GM18861 (cell line): ENCODE measurements at regions not wholly inside any gene's neighbourhood (a gene's known extent, or its start where the extent isn't known, plus 50 kb on each side); places are given as distances from the start of the nearest gene placed in this dataset.

Experiments used
- ATAC-seq: cut with Tn5 transposase; IDR thresholded peaks from one replicate; pipeline ENCODE4 v1.9.1; 2021; ENCODE audit not compliant: unreplicated experiment

DNA sequence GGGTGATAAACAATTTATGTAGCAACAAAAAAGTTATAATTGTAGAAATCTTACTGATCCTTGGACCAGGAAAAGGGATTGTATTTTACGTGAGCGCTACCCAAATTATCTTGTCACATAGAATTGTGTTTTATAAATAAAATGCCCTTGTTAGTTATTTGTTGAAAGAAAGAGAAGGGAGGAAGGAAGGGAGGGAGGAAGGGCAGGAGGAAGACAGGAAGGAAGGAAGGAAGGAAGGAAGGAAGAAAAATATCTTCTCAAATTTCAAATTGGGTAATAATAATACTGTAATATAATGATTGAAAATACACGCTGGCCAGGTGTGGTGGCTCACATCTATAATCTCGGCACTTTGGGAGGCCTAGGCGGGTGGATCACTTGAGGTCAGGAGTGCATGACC is 206.2 kb upstream of the TLL1 start:
- ATAC-seq = no peak

- no peak for ATAC-seq
Observed at GRCh38 chr4:165667969-165668368, 205.1 kb upstream of the TLL1 start.

DNA sequence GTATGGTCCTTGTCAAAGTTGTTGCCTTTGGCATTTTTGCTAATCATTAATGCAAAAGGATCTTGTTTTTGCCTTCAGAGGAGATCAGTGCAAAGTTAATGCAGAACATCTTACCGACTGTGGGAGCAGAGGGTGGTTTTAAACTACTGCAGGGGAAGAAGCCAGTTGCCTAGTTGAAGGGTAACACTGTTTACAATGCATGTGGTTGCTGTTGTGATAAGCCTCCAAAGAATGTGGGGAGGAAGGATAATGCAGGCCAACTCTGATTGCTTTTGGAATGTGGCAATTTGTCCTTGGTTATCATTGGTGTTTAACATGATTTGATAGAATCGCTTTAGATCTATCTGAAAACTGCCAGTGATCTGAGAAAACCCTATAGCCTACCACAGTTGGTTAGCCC is 204.3 kb upstream of the TLL1 start:
- no peak for ATAC-seq

GRCh38 chr4:165677081-165677480 is 196.0 kb upstream of the TLL1 start:
- no peak for ATAC-seq

DNA sequence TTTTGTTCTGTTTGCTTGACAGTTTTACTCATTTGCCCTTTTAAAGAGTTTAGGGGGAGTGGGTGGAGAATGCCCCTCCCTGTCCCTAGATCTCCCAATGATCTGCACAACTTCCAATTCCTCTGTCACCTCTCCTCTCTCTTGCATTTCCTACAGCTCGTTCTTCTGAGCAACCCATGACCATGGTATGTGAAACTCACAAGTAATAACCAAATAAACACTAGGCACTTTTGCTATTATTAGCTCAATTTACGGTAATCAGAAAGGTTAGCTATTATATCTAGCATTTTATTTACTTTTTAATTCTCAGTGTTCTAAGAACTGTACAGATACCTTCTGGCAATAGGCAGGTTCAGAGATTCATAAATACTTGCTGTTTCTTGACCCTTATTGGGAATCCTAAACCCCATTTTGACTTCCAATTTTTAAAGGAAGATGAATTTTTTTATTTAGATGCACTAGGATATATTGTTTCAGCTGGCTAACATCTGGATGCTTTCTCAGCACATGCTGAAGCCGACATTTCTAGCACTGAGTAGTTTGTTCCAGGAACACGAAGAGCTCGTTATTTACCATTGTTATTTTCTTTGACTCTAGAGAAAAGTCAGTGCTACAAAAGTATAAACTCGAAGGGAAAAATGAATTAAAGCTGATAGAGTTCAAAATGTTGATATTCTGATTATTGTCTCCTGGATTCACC is 194.7 kb upstream of the TLL1 start:
- no peak for ATAC-seq

DNA sequence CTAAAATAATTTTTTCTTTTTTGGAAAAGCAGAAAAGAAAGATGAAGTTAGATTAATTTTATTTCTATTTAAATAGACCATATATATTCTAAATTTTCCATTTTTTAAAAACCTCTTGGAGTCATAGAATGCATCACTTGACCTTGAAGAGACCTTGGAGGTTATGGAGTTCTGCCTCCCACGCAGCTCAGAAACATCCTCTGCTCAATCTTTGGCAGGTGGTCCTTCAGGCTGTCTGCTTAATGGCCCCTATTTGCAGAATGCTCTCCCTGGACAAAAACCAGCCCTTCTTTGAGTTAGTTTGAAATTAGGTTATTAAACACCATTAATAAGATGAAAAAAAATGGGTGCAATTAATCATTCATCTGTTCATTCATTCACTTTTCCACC is 194.1 kb upstream of the TLL1 start:
- no peak for ATAC-seq

DNA sequence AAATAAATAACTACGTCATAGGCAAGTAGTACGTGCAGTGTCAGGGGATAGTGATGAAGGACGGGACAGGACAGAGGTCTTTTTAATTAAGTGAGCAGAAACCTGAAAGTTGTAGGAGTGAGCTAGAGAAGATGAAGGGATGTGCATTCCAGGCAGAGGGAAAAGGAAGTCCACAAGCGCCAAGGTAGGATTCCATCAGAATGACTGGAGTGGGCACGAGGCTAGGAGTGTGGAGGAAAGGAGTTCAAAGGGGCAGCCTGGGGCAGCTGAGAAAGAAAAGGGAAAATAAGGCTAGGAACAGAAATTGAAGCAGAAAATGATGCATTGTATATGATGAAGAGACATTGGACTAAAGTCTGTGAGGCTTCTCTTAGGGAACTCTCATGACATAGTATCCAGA is 192.2 kb upstream of the TLL1 start:
- ATAC-seq = no peak

GRCh38 chr4:165682611-165683010 is 190.4 kb upstream of the TLL1 start:
- no peak for ATAC-seq

DNA sequence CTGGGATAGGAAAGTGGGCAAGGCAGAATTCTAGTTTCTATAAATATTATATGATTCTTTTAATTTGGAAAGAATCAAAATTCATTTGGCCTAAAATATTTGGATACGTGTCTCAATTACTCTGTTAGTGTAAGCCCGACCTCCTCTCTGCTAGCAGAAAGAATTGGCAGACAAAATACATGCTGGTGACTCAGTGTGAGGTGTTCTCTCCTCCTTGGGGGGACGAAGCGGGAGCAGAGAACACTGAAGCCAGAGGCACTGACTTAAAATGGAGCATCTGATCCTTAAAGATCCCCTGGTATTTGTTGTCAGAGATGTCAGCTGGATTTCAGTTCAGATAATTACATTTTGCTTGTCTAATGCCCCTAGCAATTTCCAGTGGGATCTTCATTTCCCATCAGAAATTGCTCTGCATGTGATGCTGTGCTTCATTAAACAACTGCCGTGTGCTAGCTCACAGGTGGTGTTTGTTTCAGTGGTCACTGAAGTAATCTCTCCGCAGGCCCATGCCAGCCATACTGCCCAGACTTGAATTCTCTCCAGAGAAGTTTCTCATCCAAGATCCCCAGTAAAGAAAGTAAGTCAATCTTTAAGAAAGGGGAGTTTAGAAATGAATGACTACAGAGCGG is 188.7 kb upstream of the TLL1 start:
- no peak for ATAC-seq

- no peak for ATAC-seq
Observed at GRCh38 chr4:165686756-165687155, 186.3 kb upstream of the TLL1 start.

DNA sequence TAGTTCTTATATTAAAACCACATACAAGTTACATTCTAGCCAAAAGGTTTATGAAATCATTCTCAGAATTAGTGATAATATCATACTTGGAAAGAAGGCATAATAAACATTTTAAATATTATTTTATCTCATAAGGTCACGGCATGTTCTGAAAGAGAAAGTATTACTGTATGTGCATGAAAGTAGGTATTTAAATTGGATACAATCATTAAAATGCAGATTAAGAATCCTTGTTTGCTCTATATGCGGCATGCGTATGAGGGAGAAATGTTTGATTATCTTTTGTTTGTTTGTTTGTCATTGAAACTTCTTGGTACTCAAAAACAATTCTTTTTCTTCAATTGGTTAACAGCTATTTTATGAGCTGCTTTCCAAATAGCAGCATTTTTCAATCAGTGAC is 183.9 kb upstream of the TLL1 start:
- ATAC-seq = no peak

DNA sequence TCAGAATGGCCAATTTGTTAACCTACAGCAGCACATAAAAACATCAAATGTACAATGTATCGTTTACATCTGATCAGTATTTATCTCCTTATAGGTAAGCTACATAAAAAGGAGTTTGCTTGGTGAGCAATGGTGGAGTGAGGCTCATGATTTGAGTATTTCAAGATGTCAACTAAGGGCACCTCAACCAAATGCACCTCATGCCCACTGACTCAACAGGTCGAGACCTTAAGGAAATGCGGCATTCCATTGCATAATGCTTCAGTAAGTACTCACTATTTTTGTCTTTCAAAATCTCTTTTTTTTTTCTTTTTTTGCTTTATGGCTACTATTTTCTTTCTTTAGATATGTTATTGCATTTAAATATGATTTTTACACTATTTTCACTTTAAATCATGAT is 181.0 kb upstream of the TLL1 start:
- no peak for ATAC-seq

- no peak for ATAC-seq
Observed at GRCh38 chr4:165698272-165698671, 174.8 kb upstream of the TLL1 start.

DNA sequence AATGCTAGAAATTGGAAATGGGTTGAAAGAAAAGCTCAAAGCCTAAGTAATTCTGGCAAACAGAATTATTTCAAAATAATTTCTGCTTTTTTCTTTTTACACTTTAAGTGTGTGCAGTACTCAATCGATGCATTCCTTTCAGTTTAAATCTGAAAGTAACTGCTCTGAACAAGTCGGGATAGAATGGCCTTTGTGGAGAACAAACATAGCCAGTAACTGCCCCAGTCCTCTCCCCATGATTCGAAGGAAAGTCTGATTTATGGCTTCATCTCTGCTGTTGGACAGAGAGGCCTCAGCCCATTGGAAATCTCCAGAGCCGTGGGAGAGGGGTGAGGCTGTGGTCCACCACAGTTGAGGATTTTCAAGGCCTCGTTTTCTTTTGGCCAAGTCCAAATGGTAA is 174.0 kb upstream of the TLL1 start:
- no peak for ATAC-seq

GRCh38 chr4:165700855-165701254 is 172.2 kb upstream of the TLL1 start:
- no peak for ATAC-seq

DNA sequence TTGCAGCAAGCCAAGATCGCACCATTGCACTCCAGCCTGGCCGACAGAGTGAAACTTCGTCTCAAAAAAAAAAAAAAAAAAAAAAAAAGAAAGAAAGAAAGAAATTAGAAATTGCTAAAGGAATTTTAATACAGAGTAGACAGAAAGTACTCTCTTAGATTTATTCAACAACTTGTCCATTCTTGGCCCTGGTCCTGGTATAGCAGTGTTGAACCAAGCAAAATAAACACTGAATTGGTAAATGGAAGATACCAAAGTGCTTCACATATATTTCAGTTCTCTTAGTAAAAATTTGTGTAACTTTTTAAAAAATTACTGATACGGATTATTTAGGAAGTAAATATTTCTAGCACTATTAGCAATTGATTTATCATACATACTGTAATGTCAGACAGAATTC is 165.9 kb upstream of the TLL1 start:
- no peak for ATAC-seq

DNA sequence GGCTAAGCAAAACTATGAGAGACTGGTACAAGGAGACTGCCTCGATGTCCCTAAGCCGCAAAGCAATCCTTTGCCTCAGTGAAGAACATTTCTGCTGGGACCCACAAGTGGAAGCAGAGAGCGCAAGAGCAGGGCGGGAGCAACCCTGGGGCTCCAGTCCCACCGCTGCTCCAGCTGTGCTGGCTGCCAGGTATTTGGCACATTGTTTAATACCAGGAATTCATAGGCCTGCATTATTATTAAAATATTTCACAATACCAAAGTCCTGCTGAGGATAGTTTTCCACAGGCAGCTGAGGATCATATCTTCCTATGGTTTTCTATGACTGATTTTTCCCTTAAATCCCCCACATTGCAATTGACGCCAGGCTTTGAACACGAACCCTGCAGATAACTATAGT is 163.5 kb upstream of the TLL1 start:
- ATAC-seq = no peak

DNA sequence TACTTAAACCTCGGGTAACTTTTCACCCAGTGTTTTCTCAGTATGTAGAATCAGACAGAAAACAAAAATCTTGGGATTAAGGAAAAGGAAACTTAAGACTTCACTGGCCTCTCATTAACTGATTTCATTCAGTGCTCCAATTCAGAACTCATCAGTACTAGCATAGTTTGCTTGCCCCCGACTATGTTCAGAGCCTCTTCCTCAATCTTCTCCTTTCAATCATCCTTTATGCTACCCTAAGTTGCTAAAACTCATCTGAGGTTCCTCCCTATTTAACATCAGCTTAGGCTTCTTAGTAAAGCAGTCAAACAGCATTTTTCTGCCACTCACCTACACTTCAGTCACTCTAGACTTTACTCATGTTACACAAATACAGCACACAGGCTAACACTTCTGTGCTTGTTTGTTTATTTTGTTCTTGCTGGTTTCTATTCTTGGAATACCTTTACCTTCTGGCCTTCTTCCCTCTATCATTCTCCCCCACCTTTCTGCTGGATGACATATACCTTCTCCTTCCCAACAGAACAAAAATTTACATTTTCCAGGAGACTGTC is 163.0 kb upstream of the TLL1 start:
- no peak for ATAC-seq

DNA sequence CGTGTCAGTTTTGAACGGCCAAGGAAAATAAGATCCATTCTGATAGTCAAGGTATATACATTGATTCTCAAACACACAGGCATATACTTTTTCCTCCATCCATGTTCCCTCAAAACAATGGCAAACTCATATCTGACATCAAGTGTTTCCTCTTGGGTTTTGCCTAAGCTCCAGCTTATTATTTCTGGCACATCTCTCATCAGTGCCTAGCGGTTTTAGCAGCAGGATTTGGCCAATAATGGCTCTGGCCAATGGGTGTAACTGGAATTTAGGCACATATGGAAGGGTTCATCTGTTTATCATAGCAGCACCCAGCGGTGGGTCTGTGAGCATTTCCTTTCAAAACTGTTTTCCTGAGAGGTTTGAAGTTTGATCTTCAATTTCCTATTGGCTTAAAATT is 161.6 kb upstream of the TLL1 start:
- no peak for ATAC-seq

- no peak for ATAC-seq
Observed at GRCh38 chr4:165711912-165712311, 161.1 kb upstream of the TLL1 start.

DNA sequence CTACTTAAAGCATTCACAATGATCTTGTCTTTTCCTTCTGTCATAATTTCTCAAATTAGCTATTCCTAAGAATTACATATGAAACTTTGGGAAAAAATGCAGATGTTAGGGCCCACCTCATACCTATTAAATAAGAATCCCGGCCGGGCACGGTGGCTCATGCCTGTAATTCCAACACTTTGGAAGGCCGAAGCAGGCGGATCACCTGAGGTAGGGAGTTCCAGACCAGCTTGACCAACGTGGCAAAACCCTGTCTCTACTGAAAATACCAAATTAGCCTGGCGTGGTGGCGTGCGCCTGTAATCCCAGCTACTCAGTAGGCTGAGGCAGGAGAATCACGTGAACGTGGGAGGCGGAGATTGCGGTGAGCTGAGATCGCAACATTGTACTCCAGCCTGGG is 158.4 kb upstream of the TLL1 start:
- no peak for ATAC-seq

DNA sequence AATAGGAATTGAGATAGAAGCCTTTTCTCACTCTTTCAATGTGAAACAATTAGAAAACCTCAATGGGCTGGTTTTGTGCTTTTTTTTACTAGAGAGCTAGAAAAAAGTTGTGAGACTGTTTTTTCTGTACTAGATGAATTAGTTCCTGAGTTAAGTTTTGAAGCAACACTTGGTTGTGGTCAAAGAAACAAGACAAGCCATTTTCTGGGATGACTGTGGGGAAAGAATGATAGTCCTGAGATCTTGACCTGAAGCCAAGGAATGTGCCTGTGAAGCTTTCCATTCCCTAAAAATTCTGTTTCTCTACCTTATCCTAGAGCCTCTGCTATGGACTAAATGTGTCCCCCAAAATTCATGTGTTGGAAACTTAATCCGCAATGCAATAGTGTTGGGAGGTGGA is 157.8 kb upstream of the TLL1 start:
- no peak for ATAC-seq

DNA sequence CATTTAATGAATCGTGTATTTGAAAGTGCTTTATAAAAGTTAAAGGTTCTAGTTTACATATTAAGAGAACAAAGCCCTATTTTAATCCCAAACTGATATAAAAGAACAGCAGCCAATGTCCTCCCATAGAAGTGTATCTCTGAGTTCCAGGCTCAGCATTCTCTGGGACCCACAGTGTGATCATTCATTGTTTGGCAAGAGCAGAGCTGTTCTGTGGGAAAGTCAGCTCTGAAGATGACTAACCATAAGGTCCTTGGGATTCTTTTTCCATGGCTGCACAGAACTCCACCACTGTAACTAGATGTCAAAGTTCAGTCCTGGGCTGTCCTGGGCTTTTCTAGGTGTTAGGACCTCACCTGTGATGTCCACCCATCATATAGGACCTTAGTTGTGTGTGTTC is 157.0 kb upstream of the TLL1 start:
- no peak for ATAC-seq
